ENCODE measurements at regions not wholly inside any gene's neighbourhood (a gene's known extent, or its start where the extent isn't known, plus 50 kb on each side); places are given as distances from the start of the nearest gene placed in this dataset.

DNA sequence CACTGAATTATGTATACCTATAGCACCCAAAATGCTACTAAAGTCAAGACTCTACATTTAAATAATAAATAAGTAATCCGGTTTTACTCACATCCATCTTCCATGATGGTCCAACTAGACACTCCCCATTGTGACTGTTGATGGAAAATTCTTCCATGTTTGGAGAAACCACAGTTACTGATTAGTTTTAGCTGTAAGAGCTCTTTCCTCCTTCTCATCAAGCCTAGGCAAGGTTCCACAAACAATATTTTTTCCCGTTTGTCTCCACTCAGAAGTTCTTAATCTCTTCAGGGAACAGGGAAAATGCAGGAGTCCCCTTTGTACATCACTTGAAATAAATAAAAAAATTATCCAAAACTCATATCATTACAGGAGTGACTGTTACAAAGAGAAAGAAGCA is 70.7 kb upstream of the EDNRB start:
- TF ChIP-seq, protein P1, sequence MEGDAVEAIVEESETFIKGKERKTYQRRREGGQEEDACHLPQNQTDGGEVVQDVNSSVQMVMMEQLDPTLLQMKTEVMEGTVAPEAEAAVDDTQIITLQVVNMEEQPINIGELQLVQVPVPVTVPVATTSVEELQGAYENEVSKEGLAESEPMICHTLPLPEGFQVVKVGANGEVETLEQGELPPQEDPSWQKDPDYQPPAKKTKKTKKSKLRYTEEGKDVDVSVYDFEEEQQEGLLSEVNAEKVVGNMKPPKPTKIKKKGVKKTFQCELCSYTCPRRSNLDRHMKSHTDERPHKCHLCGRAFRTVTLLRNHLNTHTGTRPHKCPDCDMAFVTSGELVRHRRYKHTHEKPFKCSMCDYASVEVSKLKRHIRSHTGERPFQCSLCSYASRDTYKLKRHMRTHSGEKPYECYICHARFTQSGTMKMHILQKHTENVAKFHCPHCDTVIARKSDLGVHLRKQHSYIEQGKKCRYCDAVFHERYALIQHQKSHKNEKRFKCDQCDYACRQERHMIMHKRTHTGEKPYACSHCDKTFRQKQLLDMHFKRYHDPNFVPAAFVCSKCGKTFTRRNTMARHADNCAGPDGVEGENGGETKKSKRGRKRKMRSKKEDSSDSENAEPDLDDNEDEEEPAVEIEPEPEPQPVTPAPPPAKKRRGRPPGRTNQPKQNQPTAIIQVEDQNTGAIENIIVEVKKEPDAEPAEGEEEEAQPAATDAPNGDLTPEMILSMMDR (IDR thresholded peaks at IDR 0.05; ENCODE audit: borderline replicate concordance, insufficient read depth, low read depth, low read length), result no peak

DNA sequence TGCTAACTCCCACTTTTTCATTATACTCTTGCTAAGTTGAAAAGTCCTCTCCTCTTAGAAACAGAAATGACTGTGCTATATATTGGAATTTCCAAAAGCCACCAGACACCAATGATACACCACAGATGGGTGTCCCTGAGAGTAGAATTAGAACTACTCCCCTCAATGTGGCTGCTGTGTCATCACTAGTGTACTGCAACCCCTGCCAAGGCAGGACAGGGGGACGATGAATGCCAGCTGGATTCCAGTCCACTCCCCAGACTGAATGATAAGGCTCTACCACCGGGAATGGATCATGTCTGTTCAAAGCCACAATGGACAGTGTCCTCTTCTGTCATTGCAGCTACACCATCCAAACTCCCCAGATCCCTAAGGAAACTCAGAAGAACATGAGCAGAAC is 69.7 kb upstream of the EDNRB start:
- TF ChIP-seq, protein P1 (IDR thresholded peaks at IDR 0.05; ENCODE audit: borderline replicate concordance, insufficient read depth, low read depth, low read length), result no peak
- H3K4me3 ChIP-seq (ENCODE audit: low read depth, low read length), result no peak overlapping the region

More for the DNA sequence above, 70.7 kb upstream of the EDNRB start:
- H3K4me3 ChIP-seq (ENCODE audit: low read depth, low read length), result no peak overlapping the region

DNA sequence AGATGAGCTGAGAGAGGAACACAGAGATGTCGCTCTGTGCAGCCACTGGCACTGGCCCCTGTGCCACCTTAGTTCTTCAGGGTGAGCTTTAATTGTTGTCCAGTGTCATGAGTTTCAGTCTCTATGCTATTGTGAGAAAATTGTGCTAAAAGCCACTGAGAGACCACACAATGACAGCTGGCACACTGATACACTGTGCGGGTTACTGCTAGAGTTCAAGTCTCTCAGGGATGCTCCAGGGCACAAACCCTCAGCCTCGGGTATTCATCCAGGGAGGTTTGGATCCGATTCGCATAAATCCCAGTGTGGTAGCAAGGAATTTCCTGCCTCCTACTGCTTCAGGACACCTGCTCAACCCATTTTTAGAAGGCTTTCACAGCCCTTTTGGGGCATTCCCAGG is 68.1 kb upstream of the EDNRB start:
- TF ChIP-seq, protein P1 (IDR thresholded peaks at IDR 0.05; ENCODE audit: borderline replicate concordance, insufficient read depth, low read depth, low read length), result no peak
- H3K4me3 ChIP-seq (ENCODE audit: low read depth, low read length), result no peak overlapping the region

DNA sequence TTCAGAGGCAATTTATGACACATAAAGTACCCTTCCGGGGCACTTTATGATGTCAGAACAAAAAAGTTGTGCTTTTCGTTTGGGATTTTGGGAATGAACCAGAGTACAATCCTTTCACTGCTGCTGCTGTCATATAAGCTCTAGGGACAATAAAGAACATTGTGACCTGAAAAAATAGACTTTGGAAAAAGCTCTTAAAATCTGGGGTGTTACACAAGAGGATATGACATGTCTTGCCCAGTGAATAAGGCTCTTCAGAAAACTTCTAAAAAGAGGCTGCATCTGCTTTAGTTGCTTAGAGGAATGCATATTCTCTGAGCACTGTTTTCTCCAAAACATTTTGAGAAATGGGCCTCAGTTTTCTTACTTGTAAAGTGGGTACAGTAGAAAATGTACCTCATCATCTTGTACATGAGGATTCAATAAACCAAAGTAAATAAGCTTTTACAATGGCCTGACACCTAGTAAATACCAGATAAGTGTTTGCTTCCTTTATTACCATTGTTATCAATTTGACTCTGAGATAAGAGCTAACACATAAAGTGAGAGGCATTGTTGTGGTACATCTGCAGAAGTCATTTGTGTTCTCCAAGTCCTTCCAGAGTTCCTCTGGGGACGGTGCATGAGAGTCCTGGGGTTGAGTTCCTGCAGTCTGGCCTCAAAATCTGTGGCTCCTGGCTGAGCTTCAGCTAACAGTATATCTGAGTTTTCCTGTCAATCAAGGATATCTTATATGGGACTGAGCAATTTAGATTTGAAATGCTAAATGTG is 67.4 kb upstream of the EDNRB start:
- TF ChIP-seq, protein P1 (IDR thresholded peaks at IDR 0.05; ENCODE audit: borderline replicate concordance, insufficient read depth, low read depth, low read length), result no peak
- H3K4me3 ChIP-seq (ENCODE audit: low read depth, low read length), result no peak overlapping the region

DNA sequence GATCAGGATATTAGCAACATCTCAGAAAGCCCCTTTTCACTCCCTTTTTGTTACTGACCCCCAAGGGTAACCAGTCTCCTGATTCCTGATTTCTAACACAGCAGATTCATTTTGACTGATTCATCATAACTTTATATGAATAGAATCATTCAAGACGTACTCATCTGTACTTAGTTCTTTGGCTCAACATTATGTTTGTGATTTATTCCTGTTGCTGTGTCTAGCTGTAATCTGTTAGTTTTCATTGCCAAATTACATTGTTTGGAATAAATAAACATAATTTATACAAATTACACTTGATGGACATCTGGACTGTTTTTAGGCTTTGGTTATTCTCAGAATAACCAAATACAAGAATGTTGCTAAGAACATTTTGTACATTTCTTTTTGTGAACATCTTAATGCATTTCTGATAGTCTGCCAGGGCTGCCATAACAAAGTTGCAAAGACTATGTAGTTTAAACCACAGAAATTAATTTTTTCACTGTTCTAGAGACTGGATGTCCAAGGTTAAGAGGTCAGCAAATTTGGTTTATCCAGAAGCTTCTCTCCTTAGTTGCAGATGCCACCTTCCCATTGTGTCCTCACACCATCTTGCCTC is 62.8 kb upstream of the EDNRB start:
- TF ChIP-seq, protein P1 (IDR thresholded peaks at IDR 0.05; ENCODE audit: borderline replicate concordance, insufficient read depth, low read depth, low read length), result no peak
- no peak overlapping the region for H3K4me3 ChIP-seq (ENCODE audit: low read depth, low read length)

DNA sequence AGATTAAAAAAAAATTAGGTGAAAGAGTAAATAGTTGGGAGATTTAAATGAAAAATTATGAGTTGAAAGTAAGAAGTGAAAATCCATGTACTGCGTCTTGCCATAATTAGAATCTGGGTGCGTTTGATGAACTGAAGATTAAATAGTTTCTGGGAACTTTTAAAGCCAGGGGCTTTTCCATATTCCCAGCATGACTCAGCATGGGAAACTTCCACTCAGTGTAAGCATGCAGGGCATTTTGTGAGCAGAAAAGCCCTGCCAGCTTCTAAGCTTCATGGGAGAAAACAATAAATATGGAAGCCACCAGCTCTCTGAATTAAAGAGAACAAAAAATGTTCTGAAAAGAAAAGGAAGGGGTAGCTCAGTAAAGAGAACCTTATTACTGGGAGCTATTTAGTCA is 62.0 kb upstream of the EDNRB start:
- TF ChIP-seq, protein P1 (IDR thresholded peaks at IDR 0.05; ENCODE audit: borderline replicate concordance, insufficient read depth, low read depth, low read length), result no peak
- no peak overlapping the region for H3K4me3 ChIP-seq (ENCODE audit: low read depth, low read length)
